ENCODE measurements at regions not wholly inside any gene's neighbourhood (a gene's known extent, or its start where the extent isn't known, plus 50 kb on each side); places are given as distances from the start of the nearest gene placed in this dataset.

- TF ChIP-seq, protein P1, sequence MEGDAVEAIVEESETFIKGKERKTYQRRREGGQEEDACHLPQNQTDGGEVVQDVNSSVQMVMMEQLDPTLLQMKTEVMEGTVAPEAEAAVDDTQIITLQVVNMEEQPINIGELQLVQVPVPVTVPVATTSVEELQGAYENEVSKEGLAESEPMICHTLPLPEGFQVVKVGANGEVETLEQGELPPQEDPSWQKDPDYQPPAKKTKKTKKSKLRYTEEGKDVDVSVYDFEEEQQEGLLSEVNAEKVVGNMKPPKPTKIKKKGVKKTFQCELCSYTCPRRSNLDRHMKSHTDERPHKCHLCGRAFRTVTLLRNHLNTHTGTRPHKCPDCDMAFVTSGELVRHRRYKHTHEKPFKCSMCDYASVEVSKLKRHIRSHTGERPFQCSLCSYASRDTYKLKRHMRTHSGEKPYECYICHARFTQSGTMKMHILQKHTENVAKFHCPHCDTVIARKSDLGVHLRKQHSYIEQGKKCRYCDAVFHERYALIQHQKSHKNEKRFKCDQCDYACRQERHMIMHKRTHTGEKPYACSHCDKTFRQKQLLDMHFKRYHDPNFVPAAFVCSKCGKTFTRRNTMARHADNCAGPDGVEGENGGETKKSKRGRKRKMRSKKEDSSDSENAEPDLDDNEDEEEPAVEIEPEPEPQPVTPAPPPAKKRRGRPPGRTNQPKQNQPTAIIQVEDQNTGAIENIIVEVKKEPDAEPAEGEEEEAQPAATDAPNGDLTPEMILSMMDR (conservative IDR thresholded peaks at IDR 0.05; ENCODE audit: low read length) = no peak
- no peak for TF ChIP-seq EZH2phosphoT487 (IDR thresholded peaks at IDR 0.05; ENCODE audit: borderline replicate concordance, low read depth, low read length)
Observed at GRCh38 chr18:78649421-78649820, 330.2 kb upstream of the SALL3 start.
